ENCODE measurements at regions not wholly inside any gene's neighbourhood (a gene's known extent, or its start where the extent isn't known, plus 50 kb on each side); places are given as distances from the start of the nearest gene placed in this dataset.

DNA sequence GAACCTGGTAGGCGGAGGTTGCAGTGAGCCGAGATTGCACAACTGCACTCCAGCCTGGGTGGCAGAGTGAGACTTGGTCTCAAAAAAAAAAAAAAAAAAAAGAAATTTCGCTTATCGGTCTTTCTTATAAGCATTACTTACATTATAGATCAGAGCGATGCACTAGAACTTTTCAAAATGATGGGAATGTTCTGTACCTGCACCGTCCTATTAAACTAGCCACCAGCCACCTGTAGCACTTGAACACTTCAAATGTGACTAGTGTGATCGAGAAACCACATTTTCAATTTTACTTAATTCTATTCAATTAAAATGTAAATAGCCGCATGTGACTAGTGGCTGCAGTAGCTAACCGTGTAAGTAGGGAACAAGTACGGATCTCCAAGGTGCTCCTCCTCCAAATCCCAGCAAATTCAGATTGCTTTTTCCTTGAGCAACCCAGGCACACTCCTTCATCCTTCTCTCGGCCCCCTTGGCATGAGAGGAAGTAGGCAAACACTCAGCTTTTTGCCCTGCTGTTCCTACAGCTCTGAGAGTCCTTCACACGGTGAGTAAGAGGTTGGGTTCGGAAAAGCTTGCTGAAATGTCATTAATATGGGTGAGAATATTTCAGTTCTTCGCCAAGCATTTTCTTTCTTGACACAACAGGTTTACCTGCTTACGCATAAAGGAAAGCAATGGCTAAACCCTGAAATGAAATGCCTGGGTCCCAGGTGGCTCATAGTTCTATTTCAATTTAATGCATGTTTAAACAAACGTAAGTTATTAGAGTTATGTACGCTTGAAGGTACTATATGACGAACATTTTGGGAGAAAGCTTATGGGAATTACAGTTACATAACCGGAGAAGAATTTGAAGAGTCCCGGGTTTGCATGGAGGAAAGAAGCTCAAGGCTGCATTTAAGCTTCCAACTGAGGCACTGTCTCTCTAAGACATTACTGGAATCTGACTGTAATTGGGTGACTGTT, 69.5 kb upstream of the HUNK start:
- TF ChIP-seq CTCF (conservative IDR thresholded peaks at IDR 0.05): no peak
- TF ChIP-seq ZFX (IDR thresholded peaks at IDR 0.05): no peak
